WTC11 (cell line): ENCODE measurements at regions not wholly inside any gene's neighbourhood (a gene's known extent, or its start where the extent isn't known, plus 50 kb on each side); places are given as distances from the start of the nearest gene placed in this dataset.

Experiments used
- ATAC-seq: fragments of 200-7000 bp; cut with Tn5 transposase; 2 replicates; pipeline ENCODE4 v1.10.0; 2021; ENCODE audit warnings: mild to moderate bottlenecking, moderate library complexity
- CTCF ChIA-PET: fragments of 300-600 bp; sonication (Branson Sonifier 250); formaldehyde crosslinking; loops from one replicate; lab custom pipeline; 2021; ENCODE audit warnings: antibody characterized with exemption; lab: Charles Lee
- POLR2A ChIA-PET: fragments of 350-600 bp; sonication (Branson Sonifier 250); formaldehyde crosslinking; loops from one replicate; lab custom pipeline; 2021; ENCODE audit warnings: antibody characterized with exemption; lab: Charles Lee
- DNase-seq: peaks from one replicate; pipeline ENCODE4 v3.0.0; 2021; ENCODE audit warnings: low spot score
- H3K27ac Mint-ChIP-seq: 2 replicates; pipeline ENCODE4 v1.8.0; 2021; ENCODE audit warnings: mixed read lengths
- H3K27me3 Mint-ChIP-seq: 2 replicates; pipeline ENCODE4 v1.8.0; 2021; ENCODE audit warnings: low read depth, mild to moderate bottlenecking, moderate library complexity, mixed read lengths
- H3K36me3 Mint-ChIP-seq: 2 replicates; pipeline ENCODE4 v1.8.0; 2021; ENCODE audit warnings: mixed read lengths
- H3K4me1 Mint-ChIP-seq: 2 replicates; pipeline ENCODE4 v1.8.0; 2022; ENCODE audit warnings: mixed read lengths
- H3K4me3 Mint-ChIP-seq: 2 replicates; pipeline ENCODE4 v1.8.0; 2021; ENCODE audit warnings: mild to moderate bottlenecking, moderate library complexity, mixed read lengths
- H3K9me3 Mint-ChIP-seq: 2 replicates; pipeline ENCODE4 v1.8.0; 2021; ENCODE audit warnings: mixed read lengths
- AFF4 ChIP-seq: sonication (generic); formaldehyde crosslinking; IDR thresholded peaks from 2 replicates; pipeline ENCODE4 v1.8.1; 2023; ENCODE audit warnings: mild to moderate bottlenecking, missing genetic modification reagents, borderline replicate concordance
- ARID4B ChIP-seq: sonication (generic); formaldehyde crosslinking; IDR thresholded peaks from 2 replicates; pipeline ENCODE4 v1.8.0; 2023; ENCODE audit warnings: missing genetic modification reagents, mild to moderate bottlenecking, borderline replicate concordance
- ELF4 ChIP-seq: sonication (generic); formaldehyde crosslinking; IDR thresholded peaks from 2 replicates; pipeline ENCODE4 v1.8.1; 2022; ENCODE audit warnings: low read depth, mild to moderate bottlenecking, moderate library complexity, missing genetic modification reagents
- IRF1 ChIP-seq: sonication (generic); formaldehyde crosslinking; IDR thresholded peaks from 2 replicates; pipeline ENCODE4 v1.8.0; 2023; ENCODE audit warnings: missing genetic modification reagents
- MXD4 ChIP-seq: fragments of 250-450 bp; sonication (Bioruptor Pico); IDR thresholded peaks from 2 replicates; pipeline ENCODE4 v1.8.0; 2021; ENCODE audit warnings: mild to moderate bottlenecking, moderate library complexity, borderline replicate concordance
- NFYB ChIP-seq: sonication (generic); formaldehyde crosslinking; conservative IDR thresholded peaks from 2 replicates; pipeline ENCODE4 v1.8.0; 2022; ENCODE audit warnings: low read depth, missing genetic modification reagents
- NR1H2 ChIP-seq: sonication (generic); formaldehyde crosslinking; IDR thresholded peaks from 2 replicates; pipeline ENCODE4 v1.9.0; 2021; ENCODE audit warnings: mild to moderate bottlenecking, moderate library complexity, missing genetic modification reagents
- PREB ChIP-seq: sonication (generic); formaldehyde crosslinking; IDR thresholded peaks from 2 replicates; pipeline ENCODE4 v1.8.1; 2022; ENCODE audit warnings: mild to moderate bottlenecking, missing genetic modification reagents, moderate library complexity, borderline replicate concordance
- PRRX2 ChIP-seq: fragments of 250-450 bp; sonication (Bioruptor Pico); IDR thresholded peaks from 2 replicates; pipeline ENCODE4 v1.8.0; 2021; ENCODE audit warnings: mild to moderate bottlenecking
- RELA ChIP-seq: sonication (generic); formaldehyde crosslinking; IDR thresholded peaks from 2 replicates; pipeline ENCODE4 v1.8.1; 2022; ENCODE audit warnings: missing genetic modification reagents, mild to moderate bottlenecking, borderline replicate concordance
- SMAD3 ChIP-seq: sonication (generic); formaldehyde crosslinking; IDR thresholded peaks from 2 replicates; pipeline ENCODE4 v1.8.0; 2022; ENCODE audit warnings: missing genetic modification reagents, mild to moderate bottlenecking, borderline replicate concordance
- ZBTB43 ChIP-seq: sonication (generic); formaldehyde crosslinking; IDR thresholded peaks from 2 replicates; pipeline ENCODE4 v1.8.1; 2023; ENCODE audit warnings: mild to moderate bottlenecking, missing genetic modification reagents
- ZNF425 ChIP-seq: fragments of 250-450 bp; sonication (Bioruptor Pico); conservative IDR thresholded peaks from 2 replicates; pipeline ENCODE4 v1.9.0; 2021; ENCODE audit warnings: mild to moderate bottlenecking
- ZNF512 ChIP-seq: sonication (generic); formaldehyde crosslinking; IDR thresholded peaks from 2 replicates; pipeline ENCODE4 v1.8.1; 2022; ENCODE audit warnings: missing genetic modification reagents, borderline replicate concordance
- ZNF671 ChIP-seq: fragments of 250-450 bp; sonication (Bioruptor Pico); IDR thresholded peaks from 2 replicates; pipeline ENCODE4 v1.8.0; 2021; ENCODE audit warnings: mild to moderate bottlenecking

- Mint-ChIP-seq H3K9me3 (peaks cover 5% of the 10 kb centered on the region), H3K27ac (no peak overlapping the region), H3K36me3 (no peaks in the 10 kb centered on the region), H3K27me3 (no peaks in the 10 kb centered on the region; the same call in 1 of the 2 replicates), H3K4me1 (no peaks in the 10 kb centered on the region), H3K4me3 (no peak overlapping the region)
- POLR2A ChIA-PET: no interaction called here
- CTCF ChIA-PET: interaction anchor here (0.8 to 1.4 kb wide), 2 partner anchors 84 to 125 kb away, joined by 3 read pairs; no protein-coding TSS in a partner anchor
- ATAC-seq (no peak), DNase-seq (no peak)
- TF ChIP-seq ZNF671 (CRISPR knock-in tag) (no peak), ELF4 (CRISPR knock-in tag) (no peak), SMAD3 (no peak), PRRX2 (no peak), AFF4 (no peak), MXD4 (CRISPR knock-in tag) (no peak), PREB (CRISPR knock-in tag) (no peak), IRF1 (CRISPR knock-in tag) (no peak), NR1H2 (CRISPR knock-in tag) (no peak), NFYB (CRISPR knock-in tag) (no peak), ZBTB43 (CRISPR knock-in tag) (no peak), RELA (CRISPR knock-in tag) (no peak), ZNF425 (CRISPR knock-in tag) (no peak), ZNF512 (CRISPR knock-in tag) (no peak), ARID4B (CRISPR knock-in tag) (no peak)
Measured at GRCh38 chr1:212539737-212540430, 68.7 kb upstream of the ATF3 start.
